ENCODE measurements at regions not wholly inside any gene's neighbourhood (a gene's known extent, or its start where the extent isn't known, plus 50 kb on each side); places are given as distances from the start of the nearest gene placed in this dataset.

DNA sequence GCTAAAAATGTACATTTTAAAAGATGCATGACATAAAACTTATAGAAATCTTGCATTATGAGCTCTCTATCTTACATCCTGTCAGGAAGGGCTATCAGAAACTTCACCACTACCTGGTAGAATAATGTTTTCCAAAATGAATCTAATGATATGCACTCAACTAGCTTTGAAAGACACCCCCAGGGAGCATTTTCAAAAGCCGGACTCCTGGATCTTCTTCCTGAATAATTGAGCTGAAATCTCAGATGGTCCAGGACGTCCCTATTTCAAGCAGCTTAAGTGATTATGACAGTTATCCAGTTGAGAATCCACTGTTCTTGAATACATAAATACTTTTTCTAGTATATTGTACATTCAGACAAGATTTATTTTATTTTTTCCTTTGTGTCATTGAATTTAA is 200.6 kb upstream of the MGAT4C start:
- no peak overlapping the region for H3K23ac ChIP-seq (ENCODE audit: low read length in 2 of 2)
- H3K27me3 ChIP-seq (ENCODE audit: control insufficient read depth in 1 of 2, insufficient read depth in 1 of 2, low read length in 2 of 2): no peaks in the 10 kb centered on the region
- no peak overlapping the region for H3K4me2 ChIP-seq (ENCODE audit: low read length, poor library complexity, severe bottlenecking)
- H2AK5ac ChIP-seq (ENCODE audit: low read length, severe bottlenecking): no peak overlapping the region
- H3K18ac ChIP-seq (ENCODE audit: low read depth in 1 of 2, low read length in 2 of 2): no peak overlapping the region
- H3K14ac ChIP-seq (ENCODE audit: low read length in 2 of 2): no peak overlapping the region
- no peak overlapping the region for H2BK5ac ChIP-seq (ENCODE audit: low read depth, low read length, poor library complexity, severe bottlenecking)
- no peak overlapping the region for H3K27ac ChIP-seq (ENCODE audit: low read length, poor library complexity, severe bottlenecking)
- 93% methylated on average over 1 of the region's 2 CpGs for WGBS
- H2BK120ac ChIP-seq (ENCODE audit: low read depth, low read length): no peak overlapping the region
- no peaks in the 10 kb centered on the region for H3K9me3 ChIP-seq (ENCODE audit: control insufficient read depth, low read length)
- H3K4me3 ChIP-seq (ENCODE audit: insufficient read depth in 1 of 2, low read depth in 1 of 2, low read length in 2 of 2): no peak overlapping the region
- no peak for DNase-seq
- no peak overlapping the region for H2BK12ac ChIP-seq (ENCODE audit: low read length in 2 of 2)
- H3K36me3 ChIP-seq (ENCODE audit: control insufficient read depth in 1 of 2, insufficient read depth in 2 of 2, low read depth in 1 of 2, low read length in 2 of 2): no peaks in the 10 kb centered on the region
- H2AFZ ChIP-seq (ENCODE audit: low read depth, low read length): no peak overlapping the region
- H3K4me1 ChIP-seq (ENCODE audit: control insufficient read depth, insufficient read depth, low read depth, low read length): no peaks in the 10 kb centered on the region
- no peaks in the 10 kb centered on the region for H3K79me1 ChIP-seq (replicated peaks; ENCODE audit: low read length, poor library complexity, severe bottlenecking)
- H3K9ac ChIP-seq (ENCODE audit: low read length): no peak overlapping the region
- H4K91ac ChIP-seq (ENCODE audit: low read length): no peak overlapping the region
- no peak overlapping the region for H2BK15ac ChIP-seq (ENCODE audit: low read depth, poor library complexity, severe bottlenecking)
- no peak overlapping the region for H4K8ac ChIP-seq (ENCODE audit: low read length)
- no peak overlapping the region for H3K4ac ChIP-seq (ENCODE audit: low read depth in 1 of 2, low read length in 2 of 2)

DNA sequence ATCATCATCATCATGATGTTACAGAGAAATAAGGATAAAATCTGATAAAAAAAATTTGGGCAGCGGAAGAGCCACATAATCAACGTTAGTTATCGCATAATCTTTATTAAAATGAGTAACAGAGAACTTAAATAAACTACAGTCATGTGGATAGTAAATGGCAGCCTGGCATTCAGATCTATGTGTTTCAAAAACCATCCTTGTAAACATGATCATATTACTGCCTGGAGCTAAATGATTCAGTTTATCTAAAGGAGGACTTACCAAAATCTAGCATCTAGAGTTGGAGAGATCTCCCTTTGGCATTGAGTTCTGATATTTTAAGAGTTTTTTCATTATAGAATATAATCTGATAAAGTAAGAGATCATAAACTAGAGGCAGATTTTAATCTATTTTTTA is 200.1 kb upstream of the MGAT4C start:
- Histone ChIP-seq H3K4ac (ENCODE audit: low read depth in 1 of 2, low read length in 2 of 2) (no peak overlapping the region), H3K27me3 (ENCODE audit: control insufficient read depth in 1 of 2, insufficient read depth in 1 of 2, low read length in 2 of 2) (no peaks in the 10 kb centered on the region), H3K18ac (ENCODE audit: low read depth in 1 of 2, low read length in 2 of 2) (no peak overlapping the region), H2BK15ac (ENCODE audit: low read depth, poor library complexity, severe bottlenecking) (no peak overlapping the region), H3K9ac (ENCODE audit: low read length) (no peak overlapping the region), H2BK5ac (ENCODE audit: low read depth, low read length, poor library complexity, severe bottlenecking) (no peak overlapping the region), H3K14ac (ENCODE audit: low read length in 2 of 2) (no peak overlapping the region), H3K23ac (ENCODE audit: low read length in 2 of 2) (no peak overlapping the region), H3K4me3 (ENCODE audit: insufficient read depth in 1 of 2, low read depth in 1 of 2, low read length in 2 of 2) (no peak overlapping the region), H4K8ac (ENCODE audit: low read length) (no peak overlapping the region), H2AFZ (ENCODE audit: low read depth, low read length) (no peak overlapping the region), H3K4me2 (ENCODE audit: low read length, poor library complexity, severe bottlenecking) (no peak overlapping the region), H4K91ac (ENCODE audit: low read length) (no peak overlapping the region), H3K27ac (ENCODE audit: low read length, poor library complexity, severe bottlenecking) (no peak overlapping the region), H3K9me3 (ENCODE audit: control insufficient read depth, low read length) (no peaks in the 10 kb centered on the region), H2BK120ac (ENCODE audit: low read depth, low read length) (no peak overlapping the region), H2AK5ac (ENCODE audit: low read length, severe bottlenecking) (no peak overlapping the region), H3K36me3 (ENCODE audit: control insufficient read depth in 1 of 2, insufficient read depth in 2 of 2, low read depth in 1 of 2, low read length in 2 of 2) (no peaks in the 10 kb centered on the region), H3K79me1 (replicated peaks; ENCODE audit: low read length, poor library complexity, severe bottlenecking) (no peaks in the 10 kb centered on the region), H2BK12ac (ENCODE audit: low read length in 2 of 2) (no peak overlapping the region), H3K4me1 (ENCODE audit: control insufficient read depth, insufficient read depth, low read depth, low read length) (no peaks in the 10 kb centered on the region)
- no peak for DNase-seq
- no CpG with 5 or more reads among the region's 3 CpGs for WGBS

DNA sequence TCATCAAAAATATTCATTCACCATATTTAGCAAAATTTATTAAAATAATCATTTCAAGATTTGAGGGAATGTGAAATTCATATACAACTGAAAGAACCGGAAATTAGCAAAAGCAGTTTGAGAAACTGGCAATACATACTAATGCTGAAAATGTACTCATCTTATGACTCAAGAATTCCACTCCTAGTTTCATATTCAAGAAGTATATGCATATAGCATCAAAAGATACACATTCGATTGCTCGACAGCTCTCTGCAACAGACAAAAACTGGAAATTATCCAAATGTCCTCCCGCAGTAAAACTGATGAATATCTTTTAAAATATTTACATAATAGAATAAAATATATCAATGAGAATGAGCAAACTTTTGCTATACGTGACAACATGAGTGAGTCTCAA is 189.2 kb upstream of the MGAT4C start:
- Histone ChIP-seq H3K9me3 (ENCODE audit: control insufficient read depth, low read length) (no peaks in the 10 kb centered on the region), H2BK5ac (ENCODE audit: low read depth, low read length, poor library complexity, severe bottlenecking) (no peak overlapping the region), H2AFZ (ENCODE audit: low read depth, low read length) (no peak overlapping the region), H3K4me2 (ENCODE audit: low read length, poor library complexity, severe bottlenecking) (no peak overlapping the region), H4K8ac (ENCODE audit: low read length) (no peak overlapping the region), H3K4ac (ENCODE audit: low read depth in 1 of 2, low read length in 2 of 2) (no peak overlapping the region), H3K14ac (ENCODE audit: low read length in 2 of 2) (no peak overlapping the region), H3K23ac (ENCODE audit: low read length in 2 of 2) (no peak overlapping the region), H3K9ac (ENCODE audit: low read length) (no peak overlapping the region), H3K27me3 (ENCODE audit: control insufficient read depth in 1 of 2, insufficient read depth in 1 of 2, low read length in 2 of 2) (no peaks in the 10 kb centered on the region), H3K4me1 (ENCODE audit: control insufficient read depth, insufficient read depth, low read depth, low read length) (no peaks in the 10 kb centered on the region), H2AK5ac (ENCODE audit: low read length, severe bottlenecking) (no peak overlapping the region), H3K4me3 (ENCODE audit: insufficient read depth in 1 of 2, low read depth in 1 of 2, low read length in 2 of 2) (no peak overlapping the region), H3K79me1 (replicated peaks; ENCODE audit: low read length, poor library complexity, severe bottlenecking) (no peaks in the 10 kb centered on the region), H4K91ac (ENCODE audit: low read length) (no peak overlapping the region), H3K36me3 (ENCODE audit: control insufficient read depth in 1 of 2, insufficient read depth in 2 of 2, low read depth in 1 of 2, low read length in 2 of 2) (no peaks in the 10 kb centered on the region), H3K27ac (ENCODE audit: low read length, poor library complexity, severe bottlenecking) (no peak overlapping the region), H2BK120ac (ENCODE audit: low read depth, low read length) (no peak overlapping the region), H3K18ac (ENCODE audit: low read depth in 1 of 2, low read length in 2 of 2) (no peak overlapping the region), H2BK12ac (ENCODE audit: low read length in 2 of 2) (no peak overlapping the region), H2BK15ac (ENCODE audit: low read depth, poor library complexity, severe bottlenecking) (no peak overlapping the region)
- 100% methylated on average over 2 of the region's 5 CpGs for WGBS
- DNase-seq: no peak

DNA sequence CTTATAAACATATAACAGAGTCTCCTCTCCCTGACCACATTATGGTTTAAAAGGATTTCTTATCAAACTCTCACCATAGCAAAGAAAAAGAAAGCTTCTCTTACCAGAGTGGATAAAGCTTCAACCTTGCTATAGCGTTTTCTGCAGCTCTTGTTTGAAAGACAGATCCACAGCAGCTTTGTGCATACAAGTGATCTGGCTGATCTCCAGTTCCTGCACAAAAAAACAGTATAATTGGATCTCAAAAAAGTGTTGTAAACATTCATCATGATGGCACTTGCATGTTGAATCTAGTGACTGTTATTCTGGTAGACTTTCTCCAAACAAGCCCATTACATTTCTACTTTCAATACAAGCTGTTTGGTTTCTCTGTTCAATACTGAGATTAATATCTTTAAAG is 178.9 kb upstream of the MGAT4C start:
- no peak overlapping the region for H2BK12ac ChIP-seq (ENCODE audit: low read length in 2 of 2)
- no peaks in the 10 kb centered on the region for H3K27me3 ChIP-seq (ENCODE audit: control insufficient read depth in 1 of 2, insufficient read depth in 1 of 2, low read length in 2 of 2)
- H3K4me3 ChIP-seq (ENCODE audit: insufficient read depth in 1 of 2, low read depth in 1 of 2, low read length in 2 of 2): no peak overlapping the region
- H3K14ac ChIP-seq (ENCODE audit: low read length in 2 of 2): no peak overlapping the region
- H3K18ac ChIP-seq (ENCODE audit: low read depth in 1 of 2, low read length in 2 of 2): no peak overlapping the region
- no peak overlapping the region for H4K8ac ChIP-seq (ENCODE audit: low read length)
- H2BK120ac ChIP-seq (ENCODE audit: low read depth, low read length): no peak overlapping the region
- no peak overlapping the region for H3K27ac ChIP-seq (ENCODE audit: low read length, poor library complexity, severe bottlenecking)
- H3K36me3 ChIP-seq (ENCODE audit: control insufficient read depth in 1 of 2, insufficient read depth in 2 of 2, low read depth in 1 of 2, low read length in 2 of 2): no peaks in the 10 kb centered on the region
- no peak overlapping the region for H3K4me2 ChIP-seq (ENCODE audit: low read length, poor library complexity, severe bottlenecking)
- no peak overlapping the region for H2AFZ ChIP-seq (ENCODE audit: low read depth, low read length)
- H2BK5ac ChIP-seq (ENCODE audit: low read depth, low read length, poor library complexity, severe bottlenecking): no peak overlapping the region
- H3K4me1 ChIP-seq (ENCODE audit: control insufficient read depth, insufficient read depth, low read depth, low read length): no peaks in the 10 kb centered on the region
- H3K79me1 ChIP-seq (replicated peaks; ENCODE audit: low read length, poor library complexity, severe bottlenecking): no peaks in the 10 kb centered on the region
- no peak overlapping the region for H3K23ac ChIP-seq (ENCODE audit: low read length in 2 of 2)
- DNase-seq: peak; percentile 17
- H2BK15ac ChIP-seq (ENCODE audit: low read depth, poor library complexity, severe bottlenecking): no peak overlapping the region
- no peak overlapping the region for H4K91ac ChIP-seq (ENCODE audit: low read length)
- no peak overlapping the region for H2AK5ac ChIP-seq (ENCODE audit: low read length, severe bottlenecking)
- H3K9me3 ChIP-seq (ENCODE audit: control insufficient read depth, low read length): peaks cover 16% of the 10 kb centered on the region
- H3K4ac ChIP-seq (ENCODE audit: low read depth in 1 of 2, low read length in 2 of 2): no peak overlapping the region
- 60% methylated on average over 1 of the region's 1 CpG for WGBS
- H3K9ac ChIP-seq (ENCODE audit: low read length): no peak overlapping the region

Measured in mesenchymal stem cell (in vitro differentiated cells and primary cell).